Fibroblast of pulmonary artery (primary cell): ENCODE measurements at regions not wholly inside any gene's neighbourhood (a gene's known extent, or its start where the extent isn't known, plus 50 kb on each side); places are given as distances from the start of the nearest gene placed in this dataset.
"Not testable (repeated sequence)": the region's sequence is repeated elsewhere in the genome, so short reads cannot be mapped to it uniquely, and the experiment has no call there.

Source experiments
- DNase-seq: peaks from one replicate; pipeline ENCODE4 v3.0.0-alpha.2; 2010; ENCODE audit warnings: low read depth
- H3K4me3 ChIP-seq: replicated peaks from 2 replicates; pipeline ENCODE4 v1.5.1; 2011; ENCODE audit warnings: low read depth, mild to moderate bottlenecking, control low read depth, low read length, moderate library complexity
- TF ChIP-seq, protein P1 (sequence below): IDR thresholded peaks from 2 replicates; pipeline ENCODE4 v1.5.1; 2011; ENCODE audit warnings: mild to moderate bottlenecking, control low read depth, low read length, inconsistent platforms; ENCODE audit errors: missing control alignments

DNA sequence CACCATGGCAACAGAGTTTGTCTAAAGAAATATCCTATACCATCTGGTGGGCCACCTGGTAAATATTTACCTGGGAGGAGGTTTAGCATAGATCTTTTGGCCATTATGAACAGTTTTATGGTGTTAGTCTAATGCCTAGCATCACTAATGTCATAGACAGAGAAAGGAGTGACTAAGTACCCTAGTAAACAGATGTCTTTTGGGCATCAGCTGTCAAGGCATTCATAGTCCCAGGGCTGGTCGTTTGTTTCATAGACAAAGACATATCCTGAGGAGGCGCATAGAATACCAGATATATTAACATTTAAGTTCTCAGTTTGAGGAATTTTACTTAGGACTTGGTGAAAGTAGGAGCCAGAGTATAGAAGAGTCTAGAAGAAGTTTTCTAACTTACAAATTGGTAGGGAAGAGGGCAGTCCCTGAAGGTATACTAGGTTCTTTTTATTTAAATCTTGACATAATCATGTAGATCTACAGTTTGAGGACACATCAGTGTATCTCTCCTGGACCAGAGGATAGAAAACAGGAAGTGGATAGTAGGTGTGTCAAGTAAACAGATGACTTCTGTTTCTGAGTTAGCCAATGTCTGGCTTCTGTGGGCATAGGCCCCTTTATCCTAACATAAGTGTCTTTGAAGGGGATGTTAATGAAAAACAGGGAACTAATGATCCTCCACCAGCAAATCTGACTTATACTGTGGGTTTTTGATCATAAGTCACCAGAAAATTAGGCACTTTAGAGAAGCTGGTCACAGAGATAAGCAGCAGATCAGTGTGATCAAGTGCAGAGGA is 105.0 kb upstream of the PRSS3 start:
- H3K4me3 ChIP-seq, result no peak overlapping the region
- TF ChIP-seq, protein P1, sequence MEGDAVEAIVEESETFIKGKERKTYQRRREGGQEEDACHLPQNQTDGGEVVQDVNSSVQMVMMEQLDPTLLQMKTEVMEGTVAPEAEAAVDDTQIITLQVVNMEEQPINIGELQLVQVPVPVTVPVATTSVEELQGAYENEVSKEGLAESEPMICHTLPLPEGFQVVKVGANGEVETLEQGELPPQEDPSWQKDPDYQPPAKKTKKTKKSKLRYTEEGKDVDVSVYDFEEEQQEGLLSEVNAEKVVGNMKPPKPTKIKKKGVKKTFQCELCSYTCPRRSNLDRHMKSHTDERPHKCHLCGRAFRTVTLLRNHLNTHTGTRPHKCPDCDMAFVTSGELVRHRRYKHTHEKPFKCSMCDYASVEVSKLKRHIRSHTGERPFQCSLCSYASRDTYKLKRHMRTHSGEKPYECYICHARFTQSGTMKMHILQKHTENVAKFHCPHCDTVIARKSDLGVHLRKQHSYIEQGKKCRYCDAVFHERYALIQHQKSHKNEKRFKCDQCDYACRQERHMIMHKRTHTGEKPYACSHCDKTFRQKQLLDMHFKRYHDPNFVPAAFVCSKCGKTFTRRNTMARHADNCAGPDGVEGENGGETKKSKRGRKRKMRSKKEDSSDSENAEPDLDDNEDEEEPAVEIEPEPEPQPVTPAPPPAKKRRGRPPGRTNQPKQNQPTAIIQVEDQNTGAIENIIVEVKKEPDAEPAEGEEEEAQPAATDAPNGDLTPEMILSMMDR, result no peak
- DNase-seq, result no peak

DNA sequence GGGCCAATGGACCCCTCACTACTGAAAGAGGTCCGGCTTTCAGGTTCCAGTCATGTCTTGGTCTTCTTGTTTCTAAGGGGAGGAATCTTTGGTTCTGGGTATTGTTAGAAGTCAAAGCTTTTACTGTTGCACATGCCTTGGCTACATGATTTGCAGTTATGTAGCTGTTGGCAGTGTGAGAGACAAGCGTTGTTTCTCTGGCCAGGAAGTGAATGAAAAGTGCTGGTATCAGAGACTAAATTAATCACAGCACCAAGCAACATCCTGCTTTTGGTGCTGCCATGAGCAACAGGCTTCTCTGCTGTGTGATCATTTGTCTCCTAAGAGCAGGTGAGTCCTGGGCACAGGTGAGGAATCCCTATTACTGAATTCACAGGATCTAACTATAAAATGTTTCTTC is 100.1 kb upstream of the PRSS3 start:
- no peak for DNase-seq
- no peak overlapping the region for H3K4me3 ChIP-seq
- TF ChIP-seq, protein P1, result no peak

DNA sequence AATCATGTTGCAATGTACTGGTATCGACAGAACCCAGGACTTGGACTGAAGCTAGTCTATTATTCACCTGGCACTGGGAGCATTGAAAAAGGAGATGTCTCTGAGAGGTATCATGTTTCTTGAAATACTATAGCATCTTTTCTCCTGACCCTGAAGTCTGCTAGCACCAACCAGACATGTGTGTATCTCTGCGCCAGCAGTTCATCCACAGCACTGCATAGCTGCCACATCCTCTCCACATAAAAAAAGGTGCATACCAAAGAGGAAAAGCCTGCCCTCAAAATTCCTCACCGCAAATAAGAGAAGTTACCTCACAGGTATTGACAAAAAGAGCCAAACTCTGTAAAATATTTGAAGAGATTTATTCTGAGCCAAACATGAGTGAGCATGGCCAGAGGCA is 99.5 kb upstream of the PRSS3 start:
- no peak overlapping the region for H3K4me3 ChIP-seq
- no peak for DNase-seq
- TF ChIP-seq, protein P1, result no peak

DNA sequence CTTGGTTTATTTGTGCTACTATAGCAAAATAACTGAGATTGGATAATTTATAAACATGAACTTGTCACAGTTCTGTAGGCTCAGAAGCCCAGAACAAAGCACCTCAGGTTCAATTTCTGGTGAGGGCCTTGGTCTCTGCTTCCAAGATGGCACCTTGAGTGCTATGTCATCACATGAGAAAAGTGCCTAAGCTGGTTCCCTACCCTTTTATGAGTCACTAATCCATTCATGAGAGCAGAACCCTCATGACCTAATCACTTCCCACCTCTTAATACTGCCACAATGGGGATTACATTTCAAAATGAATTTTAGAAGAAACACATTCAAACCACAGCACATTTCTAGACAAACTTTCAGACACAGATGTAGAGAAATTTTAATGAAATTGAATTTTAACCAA is 98.2 kb upstream of the PRSS3 start:
- DNase-seq, result no peak
- TF ChIP-seq, protein P1, result no peak
- H3K4me3 ChIP-seq, result no peak overlapping the region

DNA sequence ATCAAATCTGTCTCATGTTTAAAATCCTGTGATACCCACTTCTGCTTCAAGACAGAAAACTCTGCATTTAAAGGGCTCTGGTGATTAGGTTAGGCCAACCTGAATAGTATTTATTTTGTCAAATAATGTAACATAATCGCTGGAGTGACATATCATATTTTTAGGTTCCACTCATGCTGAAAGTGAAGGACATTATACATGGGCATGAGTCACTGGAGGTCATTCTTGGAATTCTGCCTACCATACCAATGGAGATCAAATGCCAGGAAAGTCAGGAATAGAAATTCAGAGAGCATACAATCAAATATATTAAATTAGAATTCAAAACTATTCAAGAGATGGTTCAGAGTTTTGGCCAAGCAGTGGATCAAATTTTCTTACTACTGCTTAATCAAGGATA is 97.1 kb upstream of the PRSS3 start:
- DNase-seq, result no peak
- TF ChIP-seq, protein P1, result no peak
- no peak overlapping the region for H3K4me3 ChIP-seq

DNA sequence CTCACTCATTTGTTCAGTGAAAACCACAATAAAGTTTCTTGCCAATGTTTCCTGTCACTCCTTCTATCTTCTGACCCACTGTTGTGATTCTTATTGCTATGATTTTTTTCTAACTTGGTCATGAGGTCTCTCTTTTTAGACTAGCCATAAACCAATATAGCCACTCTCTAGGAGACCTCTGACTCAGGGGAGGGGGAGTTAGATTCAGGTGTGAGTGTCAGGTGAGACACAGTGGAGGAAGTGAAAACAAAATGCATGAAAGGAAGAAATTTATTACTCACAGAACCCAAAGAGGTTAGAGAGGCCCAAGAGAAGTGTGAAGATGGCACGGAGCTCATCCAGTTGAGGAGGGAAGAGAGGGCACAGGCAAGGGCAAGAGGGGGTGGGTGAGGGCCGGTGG is 94.4 kb upstream of the PRSS3 start:
- H3K4me3 ChIP-seq, DNase-seq: not testable (repeated sequence)

DNA sequence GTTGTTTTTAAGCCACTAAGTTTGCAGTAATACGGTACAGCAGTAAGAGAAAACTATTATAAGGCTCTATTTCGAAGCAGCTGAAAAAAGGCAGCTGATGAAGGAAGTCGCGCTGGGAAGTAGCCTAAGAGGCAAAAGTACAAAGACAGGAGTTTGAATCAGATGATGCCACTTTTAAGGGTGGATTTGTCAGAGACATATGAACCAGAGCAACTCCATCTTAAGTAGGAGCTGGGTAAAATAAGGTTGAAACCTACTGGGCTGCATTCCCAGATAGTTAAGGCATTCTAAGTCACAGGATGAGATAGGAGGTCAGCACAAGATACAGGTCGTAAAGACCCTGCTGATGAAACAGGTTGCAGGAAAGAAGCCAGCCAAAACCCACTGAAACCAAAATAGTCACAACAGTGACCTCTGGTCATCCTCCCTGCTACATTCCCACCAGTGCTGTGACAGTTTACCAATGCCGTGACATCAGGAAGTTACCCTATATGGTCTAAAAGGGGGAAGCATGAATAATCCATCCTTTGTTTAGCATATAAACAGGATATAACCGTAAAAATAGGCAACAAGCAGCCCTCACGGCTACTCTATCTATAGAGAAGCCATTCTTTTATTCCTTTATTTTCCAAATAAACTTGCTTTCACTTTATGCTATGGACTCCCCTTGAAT is 91.8 kb upstream of the PRSS3 start:
- TF ChIP-seq, protein P1, result no peak
- no peak for DNase-seq
- no peak overlapping the region for H3K4me3 ChIP-seq

DNA sequence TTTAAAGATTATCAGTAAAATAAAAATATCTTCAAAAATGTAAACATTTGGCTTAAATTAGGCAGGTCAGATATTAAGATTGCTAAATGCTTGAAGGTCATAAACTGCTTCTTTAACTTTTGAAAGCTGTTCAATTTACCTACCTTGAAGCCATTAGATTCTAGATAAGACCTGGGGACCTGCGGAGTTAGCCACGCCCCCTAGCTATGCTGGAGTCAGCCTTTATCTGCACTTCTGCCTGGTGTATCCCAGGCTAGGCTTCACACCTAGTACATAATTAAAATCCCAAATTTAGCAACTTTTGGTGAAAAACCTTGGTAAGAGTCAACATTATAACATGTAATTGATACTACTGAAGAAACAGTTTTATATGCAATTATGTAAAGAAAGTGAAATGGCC is 89.9 kb upstream of the PRSS3 start:
- not testable (repeated sequence) for H3K4me3 ChIP-seq, DNase-seq
